ENCODE measurements at regions not wholly inside any gene's neighbourhood (a gene's known extent, or its start where the extent isn't known, plus 50 kb on each side); places are given as distances from the start of the nearest gene placed in this dataset.
"Not testable (repeated sequence)": the region's sequence is repeated elsewhere in the genome, so short reads cannot be mapped to it uniquely, and the experiment has no call there.

- DNase-seq = no peak
Observed at GRCh38 chr6:134778431-134778830, 171.5 kb downstream of the ALDH8A1 start.

- no peak for DNase-seq
Observed at GRCh38 chr6:134774201-134774638, 175.7 kb downstream of the ALDH8A1 start.

GRCh38 chr6:134772671-134773360 lies 177.1 kb downstream of the ALDH8A1 start:
- DNase-seq = no peak

- DNase-seq = no peak
Observed at GRCh38 chr6:134768931-134769330, 181.0 kb downstream of the ALDH8A1 start.

- no peak for DNase-seq
Observed at GRCh38 chr6:134766497-134766896, 183.4 kb downstream of the ALDH8A1 start.

DNA sequence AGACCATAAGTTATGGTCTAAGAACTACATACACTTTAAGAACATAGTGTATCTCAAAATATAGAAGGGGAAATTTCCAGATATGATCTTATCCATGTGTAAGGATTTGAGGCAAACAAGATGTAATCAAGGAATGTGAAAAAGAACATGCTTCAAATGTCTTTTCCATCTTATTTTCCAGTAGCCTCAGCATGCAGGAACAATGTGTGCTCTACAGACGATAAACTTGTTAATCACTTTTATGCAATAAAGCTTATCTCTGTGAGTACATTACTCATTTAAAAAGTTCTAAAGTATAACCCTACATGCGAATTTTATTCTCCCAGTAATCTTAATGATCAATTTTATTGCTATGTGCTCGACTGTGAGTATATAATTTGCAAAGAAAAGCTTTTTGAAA lies 185.2 kb downstream of the ALDH8A1 start:
- DNase-seq = no peak

GRCh38 chr6:134763575-134763974 lies 186.3 kb downstream of the ALDH8A1 start:
- not testable (repeated sequence) for DNase-seq

DNA sequence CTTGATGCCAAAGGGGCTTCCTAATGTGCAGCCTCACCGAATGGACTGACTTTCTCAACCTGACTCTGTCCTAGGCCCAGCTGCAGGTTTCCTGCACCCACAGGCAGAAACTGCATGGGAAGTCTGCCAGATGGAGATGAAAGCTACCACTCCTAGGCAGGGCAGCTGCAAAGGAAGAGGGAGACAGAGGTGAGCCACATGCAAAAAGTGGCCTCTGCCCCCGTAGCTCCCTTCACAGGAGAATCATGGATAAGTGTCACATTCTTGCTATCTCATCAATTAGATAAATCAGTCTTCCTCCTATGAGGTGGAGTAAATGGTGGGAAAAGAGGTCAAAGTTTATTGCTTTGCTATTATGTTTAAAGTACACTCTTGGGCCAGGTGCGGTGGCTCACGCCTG lies 191.3 kb downstream of the ALDH8A1 start:
- no peak for DNase-seq

- DNase-seq = no peak
Observed at GRCh38 chr6:134757911-134758361, 192.0 kb downstream of the ALDH8A1 start.

- DNase-seq = no peak
Observed at GRCh38 chr6:134756374-134757025, 193.4 kb downstream of the ALDH8A1 start.

DNA sequence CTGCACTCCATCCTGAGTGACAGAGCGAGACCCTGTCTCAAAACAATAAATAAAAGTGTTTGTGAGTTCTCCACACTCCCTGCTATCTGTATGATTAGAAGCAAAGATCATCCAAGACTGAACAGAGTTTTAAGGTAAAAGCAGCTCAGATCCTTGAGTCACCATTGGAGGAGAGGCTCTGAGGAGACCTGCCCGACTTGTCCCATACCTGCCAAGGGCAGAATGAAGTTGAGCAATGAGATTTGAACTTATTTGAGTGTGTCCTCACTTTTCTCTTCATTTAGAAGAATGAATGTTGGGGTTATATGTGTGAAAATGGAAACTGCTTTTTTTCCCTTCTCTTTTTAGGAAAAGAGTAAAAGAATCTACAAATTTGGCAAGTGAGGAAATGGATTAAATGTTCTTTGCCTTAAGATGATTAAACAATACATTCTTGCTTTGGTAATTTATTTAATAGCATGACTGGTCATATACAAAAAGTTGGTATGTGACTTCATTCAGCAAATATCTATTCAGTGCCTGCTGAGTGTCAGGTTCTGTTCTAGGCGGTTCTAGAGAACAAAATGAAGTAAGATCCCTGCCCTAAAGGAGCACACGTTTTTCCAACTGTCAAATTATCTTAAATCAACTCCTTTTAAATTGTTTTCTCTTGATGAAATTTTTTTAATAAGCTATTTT lies 195.7 kb downstream of the ALDH8A1 start:
- no peak for DNase-seq

- DNase-seq = no peak
Observed at GRCh38 chr6:134753001-134753400, 196.9 kb downstream of the ALDH8A1 start.

- no peak for DNase-seq
Observed at GRCh38 chr6:134752445-134752844, 197.5 kb downstream of the ALDH8A1 start.

- no peak for DNase-seq
Observed at GRCh38 chr6:134750669-134751068, 199.2 kb downstream of the ALDH8A1 start.

DNA sequence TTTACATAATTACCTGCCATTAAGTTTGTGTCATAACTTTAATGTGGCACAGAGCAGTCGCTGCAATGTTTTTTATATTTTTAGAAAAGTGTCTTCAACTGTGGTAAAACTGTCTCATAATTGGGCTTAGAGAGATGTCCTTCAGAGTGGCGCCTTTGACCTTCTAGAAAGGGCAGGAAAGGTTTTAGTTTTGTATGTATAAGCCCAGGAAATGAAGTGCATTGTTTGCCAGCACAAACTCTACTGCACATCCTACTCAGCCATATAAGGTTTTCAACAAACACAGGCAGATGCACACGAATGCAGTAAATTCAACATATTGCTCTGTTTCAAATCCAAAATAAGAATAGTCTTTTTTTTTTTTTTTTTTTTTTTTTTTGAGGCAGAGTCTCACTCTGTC lies 201.4 kb downstream of the ALDH8A1 start:
- no peak for DNase-seq

DNA sequence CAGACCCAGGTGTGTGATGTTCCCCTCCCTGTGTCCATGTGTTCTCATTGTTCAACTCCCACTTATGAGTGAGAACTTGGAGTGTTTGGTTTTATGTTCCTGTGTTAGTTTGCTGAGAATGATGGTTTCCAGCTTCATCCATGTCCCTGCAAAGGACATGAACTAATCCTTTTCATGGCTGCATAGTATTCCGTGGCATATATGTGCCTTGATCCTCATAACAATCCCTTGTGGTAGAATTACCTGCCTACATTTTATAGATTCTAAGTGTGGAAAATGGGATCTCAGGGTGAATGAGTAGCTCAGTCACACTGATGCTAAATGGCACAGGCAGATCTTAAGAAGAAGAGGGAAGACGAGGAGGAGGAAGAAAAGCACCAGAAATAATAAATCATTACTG lies 202.7 kb downstream of the ALDH8A1 start:
- DNase-seq = not testable (repeated sequence)

- DNase-seq = no peak
Observed at GRCh38 chr6:134746140-134746539, 203.8 kb downstream of the ALDH8A1 start.

DNA sequence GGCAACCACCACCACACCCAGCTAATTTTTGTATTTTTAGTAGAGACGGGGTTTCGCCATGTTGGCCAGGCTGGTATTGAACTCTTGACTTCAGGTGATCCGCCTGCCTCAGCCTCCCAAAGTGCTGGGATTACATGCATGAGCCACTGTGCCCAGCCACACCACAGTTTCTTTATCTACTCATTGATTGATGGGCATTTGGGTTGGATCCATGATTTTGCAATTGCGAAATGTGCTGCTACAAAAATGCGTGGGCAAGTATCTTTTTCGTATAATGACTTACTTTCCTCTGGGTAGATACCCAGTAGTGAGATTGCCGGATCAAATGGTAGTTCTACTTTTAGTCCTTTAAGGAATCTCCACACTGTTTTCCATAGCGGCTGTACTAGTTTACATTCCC lies 204.7 kb downstream of the ALDH8A1 start:
- not testable (repeated sequence) for DNase-seq

DNA sequence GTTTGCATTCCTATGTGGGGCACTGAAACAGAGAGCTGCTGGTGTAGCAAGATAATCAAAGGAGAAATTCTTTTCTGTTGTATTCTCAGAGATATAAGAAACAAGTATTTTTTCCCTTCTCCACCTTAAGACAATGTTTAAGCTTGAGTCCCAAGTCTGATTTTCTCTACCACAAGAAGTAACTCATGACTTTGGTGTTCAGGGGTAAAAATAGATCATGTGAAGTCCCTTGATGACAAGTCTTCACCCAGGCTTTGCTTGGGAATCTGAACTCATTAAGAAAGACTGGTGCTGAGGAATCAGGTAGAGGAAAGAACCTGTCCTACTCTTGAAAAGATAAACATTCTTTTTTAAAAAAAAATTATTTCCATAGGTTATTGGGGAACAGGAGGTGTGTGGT lies 205.6 kb downstream of the ALDH8A1 start:
- DNase-seq = no peak

DNA sequence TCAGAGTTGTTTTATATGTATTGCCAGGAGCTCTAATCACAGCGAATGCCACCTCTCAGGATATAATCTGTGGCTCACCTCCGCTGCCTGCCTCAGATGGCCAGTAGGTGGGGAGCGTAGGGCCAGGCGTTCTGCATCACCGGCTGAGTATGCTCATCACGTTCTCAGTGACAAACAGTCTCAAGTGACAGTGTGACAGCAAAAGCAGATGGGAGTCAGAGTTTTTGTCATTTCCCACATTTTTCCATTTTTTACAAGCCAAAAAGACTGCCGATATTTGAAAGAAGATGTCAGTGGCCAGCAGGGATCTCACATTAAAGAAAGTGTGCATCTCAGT lies 208.7 kb downstream of the ALDH8A1 start:
- DNase-seq = no peak

- no peak for DNase-seq
Observed at GRCh38 chr6:134740473-134741199, 209.3 kb downstream of the ALDH8A1 start.

DNA sequence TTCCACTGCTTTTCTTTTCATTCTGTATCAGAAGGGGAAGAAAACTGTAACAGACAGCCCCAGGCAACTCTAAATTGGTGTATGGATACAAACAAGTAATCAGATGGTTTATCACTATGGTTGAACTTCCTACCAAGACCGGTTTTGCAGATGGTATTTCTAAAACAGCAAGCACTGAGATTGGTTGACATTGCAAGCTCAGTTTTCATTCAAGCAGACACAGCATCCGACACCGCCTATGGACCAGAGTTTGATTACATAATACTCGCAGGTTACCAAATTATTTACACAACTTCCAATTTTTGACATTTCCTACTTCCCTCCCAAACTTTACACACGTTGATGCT lies 209.9 kb downstream of the ALDH8A1 start:
- DNase-seq = no peak

DNA sequence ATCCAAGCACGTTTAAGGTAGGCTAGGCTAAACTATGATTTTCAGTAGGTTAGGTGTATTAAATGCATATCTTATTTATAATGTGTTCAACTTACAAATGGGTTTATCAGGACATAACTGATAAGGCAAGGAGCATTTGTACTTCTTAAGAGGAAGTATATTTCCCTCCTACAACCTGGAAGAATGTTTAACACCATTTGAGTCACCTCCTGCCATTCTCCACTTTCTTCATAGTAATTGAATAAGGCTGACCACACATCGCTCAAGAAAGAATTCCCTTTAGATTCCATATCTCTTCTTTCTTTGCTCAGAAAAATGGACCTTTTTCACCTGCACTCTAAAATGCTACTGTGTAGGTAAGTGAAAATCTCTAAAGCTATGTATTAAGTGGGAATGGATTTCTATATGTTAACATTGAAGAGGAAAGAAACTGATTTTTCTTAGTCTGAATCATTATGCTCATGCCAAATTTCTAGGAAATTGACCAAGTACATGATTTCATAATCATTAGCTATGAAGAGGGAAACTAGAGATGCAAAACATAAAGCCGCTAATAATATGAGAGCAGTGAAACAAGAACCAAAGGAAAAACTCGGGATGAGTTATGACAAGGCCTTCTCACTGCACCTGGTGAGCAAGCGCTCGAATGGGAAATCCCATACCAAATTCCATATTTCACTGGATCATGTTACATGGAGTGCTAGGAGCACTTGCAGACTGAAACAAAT lies 210.4 kb downstream of the ALDH8A1 start:
- DNase-seq = no peak
